ENCODE measurements at regions not wholly inside any gene's neighbourhood (a gene's known extent, or its start where the extent isn't known, plus 50 kb on each side); places are given as distances from the start of the nearest gene placed in this dataset.

GRCh38 chr1:184141361-184141880 lies 89.9 kb downstream of the TSEN15 start:
- DNase-seq (ENCODE audit: low spot score): no peak

GRCh38 chr1:184143449-184143848 lies 91.9 kb downstream of the TSEN15 start:
- peak; percentile 63 for DNase-seq (ENCODE audit: low spot score)

GRCh38 chr1:184145083-184145482 lies 93.6 kb downstream of the TSEN15 start:
- no peak for DNase-seq (ENCODE audit: low spot score)

GRCh38 chr1:184146202-184146601 lies 94.7 kb downstream of the TSEN15 start:
- no peak for DNase-seq (ENCODE audit: low spot score)

GRCh38 chr1:184150776-184151531 lies 99.4 kb downstream of the TSEN15 start:
- DNase-seq (ENCODE audit: low spot score): peak; percentile 81

- DNase-seq (ENCODE audit: low spot score): peak; percentile 19
Measured at GRCh38 chr1:184152434-184152898, 100.9 kb downstream of the TSEN15 start.

- no peak for DNase-seq (ENCODE audit: low spot score)
Measured at GRCh38 chr1:184152974-184153373, 101.4 kb downstream of the TSEN15 start.

GRCh38 chr1:184153731-184154130 lies 102.2 kb downstream of the TSEN15 start:
- DNase-seq (ENCODE audit: low spot score): no peak

- no peak for DNase-seq (ENCODE audit: low spot score)
Measured at GRCh38 chr1:184156521-184157393, 105.2 kb downstream of the TSEN15 start.

- DNase-seq (ENCODE audit: low spot score): no peak
Measured at GRCh38 chr1:184157394-184157742, 105.8 kb downstream of the TSEN15 start.

- DNase-seq (ENCODE audit: low spot score): no peak
Measured at GRCh38 chr1:184158896-184159681, 107.6 kb downstream of the TSEN15 start.

GRCh38 chr1:184160236-184160635 lies 108.7 kb downstream of the TSEN15 start:
- peak; percentile 46 for DNase-seq (ENCODE audit: low spot score)

- peak; percentile 73 for DNase-seq (ENCODE audit: low spot score)
Measured at GRCh38 chr1:184161071-184161698, 109.7 kb downstream of the TSEN15 start.

GRCh38 chr1:184162281-184162680 lies 110.8 kb downstream of the TSEN15 start:
- no peak for DNase-seq (ENCODE audit: low spot score)

GRCh38 chr1:184163674-184164465 lies 112.3 kb downstream of the TSEN15 start:
- peak; percentile 63 for DNase-seq (ENCODE audit: low spot score)

- DNase-seq (ENCODE audit: low spot score): no peak
Measured at GRCh38 chr1:184164536-184164935, 113.0 kb downstream of the TSEN15 start.

- no peak for DNase-seq (ENCODE audit: low spot score)
Measured at GRCh38 chr1:184166485-184166884, 115.0 kb downstream of the TSEN15 start.

- DNase-seq (ENCODE audit: low spot score): no peak
Measured at GRCh38 chr1:184167352-184167751, 115.8 kb downstream of the TSEN15 start.

GRCh38 chr1:184170719-184171118 lies 119.2 kb downstream of the TSEN15 start:
- no peak for DNase-seq (ENCODE audit: low spot score)

- no peak for DNase-seq (ENCODE audit: low spot score)
Measured at GRCh38 chr1:184176058-184176457, 124.5 kb downstream of the TSEN15 start.

- DNase-seq (ENCODE audit: low spot score): no peak
Measured at GRCh38 chr1:184181044-184181443, 129.5 kb downstream of the TSEN15 start.
